ENCODE measurements at regions not wholly inside any gene's neighbourhood (a gene's known extent, or its start where the extent isn't known, plus 50 kb on each side); places are given as distances from the start of the nearest gene placed in this dataset.

- no peak for DNase-seq (ENCODE audit: low read depth in 1 of 2, low spot score in 2 of 2)
- H4K91ac ChIP-seq (replicated peaks; ENCODE audit: insufficient read length, low read length) = no peak overlapping the region
- no peak overlapping the region for H3K4me3 ChIP-seq (ENCODE audit: extremely low read depth in 1 of 4, insufficient read depth in 2 of 4, low read depth in 3 of 4, low read length in 4 of 4)
- no peak overlapping the region for H2BK120ac ChIP-seq (replicated peaks; ENCODE audit: low read depth, low read length)
- no peak overlapping the region for H4K5ac ChIP-seq (ENCODE audit: insufficient read length, low read depth, low read length)
- no peaks in the 10 kb centered on the region for H3K27me3 ChIP-seq (replicated peaks in 1 of 4; ENCODE audit: control insufficient read depth in 3 of 4, extremely low read depth in 1 of 4, insufficient read depth in 3 of 4, low read length in 3 of 4)
- ChIA-PET CTCF (ENCODE audit: partially characterized antibody) (interaction anchor here (0.7 kb wide), 1 partner anchor 1078 kb away, joined by 3 read pairs; no protein-coding TSS in a partner anchor), POLR2A (ENCODE audit: partially characterized antibody) (no interaction called here)
- no peak overlapping the region for H2AK5ac ChIP-seq (ENCODE audit: low read depth, low read length)
- H3K36me3 ChIP-seq (ENCODE audit: control insufficient read depth in 2 of 4, insufficient read depth in 4 of 4, low read length in 3 of 4) = no peaks in the 10 kb centered on the region
- H2BK15ac ChIP-seq (ENCODE audit: low read length) = no peak overlapping the region
- no peak overlapping the region for H3K4ac ChIP-seq (replicated peaks; ENCODE audit: insufficient read length, low read depth, low read length)
- no peak overlapping the region for H2BK12ac ChIP-seq (ENCODE audit: low read depth, low read length)
- H3K23ac ChIP-seq (ENCODE audit: insufficient read length) = no peak overlapping the region
- H3K79me2 ChIP-seq (ENCODE audit: control insufficient read depth in 1 of 2, insufficient read depth in 2 of 2, low read length in 2 of 2) = no peaks in the 10 kb centered on the region
- H3K4me2 ChIP-seq (ENCODE audit: insufficient read depth in 1 of 2, low read depth in 2 of 2, low read length in 2 of 2) = no peak overlapping the region
- no peak overlapping the region for H3K27ac ChIP-seq (ENCODE audit: low read depth, low read length)
- no peaks in the 10 kb centered on the region for H3K4me1 ChIP-seq (replicated peaks in 1 of 4; ENCODE audit: control insufficient read depth in 3 of 4, insufficient read depth in 4 of 4, low read length in 3 of 4)
- no peak overlapping the region for H2BK20ac ChIP-seq (ENCODE audit: low read length)
- H3K79me1 ChIP-seq (ENCODE audit: low read depth, low read length) = no peaks in the 10 kb centered on the region
- H3K23me2 ChIP-seq (ENCODE audit: low read depth, low read length) = no peaks in the 10 kb centered on the region
- no peak overlapping the region for H3K14ac ChIP-seq (ENCODE audit: insufficient read length)
- H4K8ac ChIP-seq (ENCODE audit: extremely low read depth, insufficient read depth, low read length) = no peak overlapping the region
- no peak overlapping the region for H3K9ac ChIP-seq (replicated peaks in 1 of 4; ENCODE audit: extremely low read depth in 1 of 4, low read depth in 3 of 4, low read length in 3 of 4)
- H3K56ac ChIP-seq (replicated peaks; ENCODE audit: insufficient read length, low read depth, low read length) = no peak overlapping the region
- no peak overlapping the region for H2BK5ac ChIP-seq (ENCODE audit: low read depth, low read length)
- H4K20me1 ChIP-seq (replicated peaks in 1 of 2; ENCODE audit: control insufficient read depth in 1 of 2, insufficient read depth in 2 of 2, low read length in 2 of 2) = no peaks in the 10 kb centered on the region
- 86% methylated on average over 1 of the region's 1 CpG; no CpG with 5 or more reads in 1 of the 2 experiments for WGBS, 2 experiments (ENCODE audit: extremely low coverage in 1 of 2, insufficient coverage in 1 of 2, insufficient read length in 1 of 2, insufficient replicate concordance in 2 of 2, low coverage in 1 of 2, low lambda C conversion rate in 2 of 2, missing lambda C conversion rate in 1 of 2)
- no peak overlapping the region for H3K18ac ChIP-seq (ENCODE audit: extremely low read depth, low read length)
- H3K9me3 ChIP-seq (ENCODE audit: insufficient read depth in 2 of 2, low read depth in 1 of 2, low read length in 1 of 2) = no peaks in the 10 kb centered on the region
- TF ChIP-seq, protein P1, sequence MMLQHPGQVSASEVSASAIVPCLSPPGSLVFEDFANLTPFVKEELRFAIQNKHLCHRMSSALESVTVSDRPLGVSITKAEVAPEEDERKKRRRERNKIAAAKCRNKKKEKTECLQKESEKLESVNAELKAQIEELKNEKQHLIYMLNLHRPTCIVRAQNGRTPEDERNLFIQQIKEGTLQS (IDR thresholded peaks at IDR 0.05; ENCODE audit: insufficient read depth, low read depth, low read length) = no peak
- TF ChIP-seq TEAD4 (IDR thresholded peaks at IDR 0.05; ENCODE audit: low read depth, low read length) (no peak), TCF12 (IDR thresholded peaks at IDR 0.05; ENCODE audit: low read depth, low read length) (no peak), SRF (IDR thresholded peaks at IDR 0.05; ENCODE audit: low read depth, low read length) (no peak), CHD1 (IDR thresholded peaks at IDR 0.05; ENCODE audit: low read depth, low read length) (no peak), TAF1 (IDR thresholded peaks at IDR 0.05; ENCODE audit: low read depth, low read length) (no peak), CTBP2 (IDR thresholded peaks at IDR 0.05; ENCODE audit: borderline replicate concordance, insufficient read depth, insufficient read length, low read length) (no peak), RBBP5 (IDR thresholded peaks at IDR 0.05; ENCODE audit: borderline replicate concordance, low read depth, low read length) (no peak), EGR1 (IDR thresholded peaks at IDR 0.05; ENCODE audit: borderline replicate concordance, low read depth, low read length) (no peak), EZH2 (IDR thresholded peaks at IDR 0.05; ENCODE audit: low read depth, low read length, severe bottlenecking) (no peak), POLR2AphosphoS5 (IDR thresholded peaks at IDR 0.05; ENCODE audit: low read depth, low read length) (no peak)
- H2AFZ ChIP-seq (ENCODE audit: low read length) = no peak overlapping the region
- FAIRE-seq = no peak
Measured at GRCh38 chr6:102677225-102677624, 1283.7 kb downstream of the GRIK2 start.

All from H1 (cell line).